ENCODE measurements at regions not wholly inside any gene's neighbourhood (a gene's known extent, or its start where the extent isn't known, plus 50 kb on each side); places are given as distances from the start of the nearest gene placed in this dataset.
A peak's percentile ranks its signal among the peaks of the same experiment; 100 is the strongest.
"Not testable (repeated sequence)": the region's sequence is repeated elsewhere in the genome, so short reads cannot be mapped to it uniquely, and the experiment has no call there.

DNA sequence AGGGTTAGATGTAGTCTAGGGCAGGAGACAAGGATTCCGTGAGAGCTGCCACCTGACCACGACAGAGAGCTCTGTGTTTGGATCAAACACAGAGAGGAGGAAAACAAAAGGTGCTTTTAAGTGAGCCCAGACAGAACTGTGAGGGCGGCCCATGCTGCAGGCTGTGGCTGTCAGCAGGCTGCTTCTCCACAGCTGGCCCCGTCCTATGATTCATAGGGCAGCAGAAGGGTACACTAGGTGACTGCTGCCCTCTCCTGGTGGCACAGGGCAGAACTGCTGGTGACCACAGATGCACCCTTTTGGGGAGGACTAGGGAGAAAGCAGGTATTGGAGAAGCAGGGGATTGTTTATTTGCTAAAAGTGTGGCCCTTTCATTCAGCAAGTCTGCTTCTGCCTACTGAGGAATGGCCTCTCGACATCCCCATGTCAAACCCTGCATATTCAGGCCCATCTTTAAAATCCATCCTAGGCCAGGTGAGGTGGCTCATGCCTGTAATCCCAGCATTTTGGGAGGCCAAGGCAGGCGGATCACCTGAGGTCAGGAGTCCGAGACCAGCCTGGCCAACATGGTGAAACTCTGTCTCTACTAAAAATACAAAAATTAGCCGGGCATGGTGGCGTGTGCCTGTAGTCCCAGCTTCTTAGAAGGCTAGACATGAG, 234.4 kb upstream of the FRG2C start:
- H3K27ac Mint-ChIP-seq; H3K27me3 Mint-ChIP-seq (ENCODE audit: low read depth in 3 of 3); H3K36me3 Mint-ChIP-seq; H3K4me3 Mint-ChIP-seq; H3K9me3 Mint-ChIP-seq: not testable (repeated sequence)
- DNase-seq, result peak; percentile 46 to 54 (median 47)
- peaks cover 12 to 18% of the 10 kb centered on the region in 2 donors for H3K4me1 Mint-ChIP-seq

DNA sequence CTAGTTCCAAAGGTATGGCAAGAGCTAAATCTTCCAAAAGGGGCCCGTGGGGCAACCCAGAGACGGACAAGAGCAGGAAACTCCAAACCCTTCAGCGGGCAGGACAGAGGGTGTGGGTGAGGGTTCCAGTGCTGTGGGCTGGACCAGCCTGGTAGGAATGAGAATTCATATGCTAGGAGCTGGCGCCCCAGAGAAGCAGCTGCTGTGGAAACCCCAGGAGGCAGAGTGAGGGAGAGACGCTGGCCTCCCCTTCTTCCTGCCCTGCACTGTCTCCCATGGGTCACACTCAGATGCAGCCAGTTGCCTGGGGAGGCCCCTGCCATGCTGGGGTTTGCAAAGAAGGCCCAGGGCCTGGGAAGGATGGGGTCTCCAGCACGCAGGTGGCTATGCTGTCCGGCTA, 233.7 kb upstream of the FRG2C start:
- H3K36me3 Mint-ChIP-seq; H3K27me3 Mint-ChIP-seq (ENCODE audit: low read depth in 3 of 3); DNase-seq; H3K9me3 Mint-ChIP-seq; H3K4me3 Mint-ChIP-seq: not testable (repeated sequence)
- peaks cover 12 to 20% of the 10 kb centered on the region in 2 donors for H3K4me1 Mint-ChIP-seq
- peak overlapping the region in 1 of 6 donors; percentile 24 for H3K27ac Mint-ChIP-seq

DNA sequence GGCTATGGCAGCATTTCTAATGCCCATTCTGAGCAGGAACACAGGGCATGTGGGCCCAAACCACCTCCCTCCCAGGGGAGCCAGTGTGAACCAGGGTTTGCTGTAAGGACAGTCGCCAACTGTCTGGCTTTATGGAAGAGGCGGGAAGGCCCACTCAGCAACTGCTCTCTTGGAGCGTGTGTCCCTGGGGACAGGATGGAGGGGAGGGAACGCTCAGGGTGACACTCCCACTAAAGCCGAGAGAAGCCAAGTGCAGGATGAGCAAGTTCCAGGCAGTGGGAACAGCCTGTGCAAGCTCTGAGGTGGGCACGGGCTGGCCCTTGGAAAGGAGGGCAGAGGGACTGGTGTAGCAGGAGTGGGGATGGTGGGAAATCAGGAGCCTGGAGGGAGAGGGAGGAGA, 233.0 kb upstream of the FRG2C start:
- not testable (repeated sequence) for H3K9me3 Mint-ChIP-seq; H3K27ac Mint-ChIP-seq; H3K4me3 Mint-ChIP-seq; H3K36me3 Mint-ChIP-seq; DNase-seq; H3K27me3 Mint-ChIP-seq (ENCODE audit: low read depth in 3 of 3)
- H3K4me1 Mint-ChIP-seq, result peaks cover 14 to 22% of the 10 kb centered on the region in 2 donors

DNA sequence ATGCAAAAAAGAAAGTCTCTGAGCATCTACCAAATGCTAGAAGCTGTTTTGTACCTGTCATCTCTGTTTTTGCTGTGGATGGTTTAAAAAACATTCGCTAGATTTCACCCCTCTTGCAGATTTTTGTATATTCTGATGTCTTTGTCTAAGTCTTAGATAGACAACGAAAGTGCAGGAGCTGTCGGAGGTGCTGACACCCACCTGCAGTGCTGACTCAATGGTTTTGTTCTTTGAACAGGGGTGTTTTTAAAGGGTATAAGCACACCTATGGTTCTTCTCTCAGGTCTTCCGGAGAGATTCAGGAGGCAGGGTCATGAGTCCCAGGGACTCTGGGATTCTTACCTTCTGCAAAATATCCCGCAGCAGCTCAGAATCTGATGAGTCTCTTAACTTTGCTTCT, 231.7 kb upstream of the FRG2C start:
- H3K36me3 Mint-ChIP-seq; H3K9me3 Mint-ChIP-seq; DNase-seq; H3K27me3 Mint-ChIP-seq (ENCODE audit: low read depth in 3 of 3); H3K4me3 Mint-ChIP-seq: not testable (repeated sequence)
- H3K27ac Mint-ChIP-seq, result peak overlapping the region in 2 of 6 donors; percentile 24 to 36
- H3K4me1 Mint-ChIP-seq, result peaks cover 18 to 24% of the 10 kb centered on the region in 2 donors

DNA sequence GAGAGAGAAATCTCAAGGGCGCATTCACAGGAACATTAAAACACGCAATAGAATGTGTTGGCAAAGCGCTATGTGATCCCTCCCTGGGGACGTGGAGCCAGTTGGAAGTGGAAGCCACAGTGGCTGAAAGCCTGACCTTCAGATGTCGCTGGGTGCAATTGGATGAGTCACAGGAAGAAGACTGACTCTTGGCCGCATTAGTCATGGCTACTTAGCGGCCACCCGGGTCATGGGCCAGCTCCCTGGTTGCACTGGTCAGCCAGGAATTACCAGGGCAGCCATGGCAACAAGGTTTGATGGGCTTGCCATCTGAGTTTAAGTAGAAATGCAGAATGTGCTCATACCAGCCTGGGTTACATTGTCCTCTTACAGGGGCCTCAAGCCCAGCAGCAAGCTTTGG, 231.2 kb upstream of the FRG2C start:
- not testable (repeated sequence) for DNase-seq; H3K36me3 Mint-ChIP-seq; H3K9me3 Mint-ChIP-seq; H3K27me3 Mint-ChIP-seq (ENCODE audit: low read depth in 3 of 3)
- Mint-ChIP-seq H3K4me1 (peaks cover 18 to 24% of the 10 kb centered on the region in 2 donors), H3K27ac (peak overlapping the region in 2 of 6 donors; percentile 24 to 38), H3K4me3 (peak overlapping the region in 1 of 5 donors; percentile 55)

DNA sequence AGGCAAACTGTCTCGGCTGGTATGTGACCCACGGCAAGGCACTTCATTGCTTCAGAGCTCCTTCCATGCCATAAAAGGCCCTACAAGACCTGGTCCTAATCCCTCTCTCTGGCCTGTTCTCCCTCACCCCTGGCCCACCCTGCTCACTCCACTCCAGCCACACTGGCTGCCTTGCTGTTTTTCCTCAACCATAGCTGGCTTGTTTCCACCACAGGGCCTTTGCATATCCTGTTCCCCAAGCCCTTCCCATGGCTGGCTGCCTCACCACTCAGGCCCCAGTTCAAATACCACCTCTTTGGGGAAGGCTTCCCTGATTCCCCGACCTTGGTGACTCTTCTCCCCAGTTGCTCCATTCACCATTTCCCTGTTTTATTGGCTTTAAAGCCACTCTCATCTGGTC, 230.8 kb upstream of the FRG2C start:
- peak overlapping the region in 1 of 5 donors; percentile 100 for H3K4me3 Mint-ChIP-seq
- DNase-seq; H3K9me3 Mint-ChIP-seq; H3K27me3 Mint-ChIP-seq (ENCODE audit: low read depth in 3 of 3); H3K36me3 Mint-ChIP-seq: not testable (repeated sequence)
- peak overlapping the region in 4 of 6 donors; percentile 37 to 99 (median 51) for H3K27ac Mint-ChIP-seq
- peaks cover 18 to 24% of the 10 kb centered on the region in 2 donors for H3K4me1 Mint-ChIP-seq

DNA sequence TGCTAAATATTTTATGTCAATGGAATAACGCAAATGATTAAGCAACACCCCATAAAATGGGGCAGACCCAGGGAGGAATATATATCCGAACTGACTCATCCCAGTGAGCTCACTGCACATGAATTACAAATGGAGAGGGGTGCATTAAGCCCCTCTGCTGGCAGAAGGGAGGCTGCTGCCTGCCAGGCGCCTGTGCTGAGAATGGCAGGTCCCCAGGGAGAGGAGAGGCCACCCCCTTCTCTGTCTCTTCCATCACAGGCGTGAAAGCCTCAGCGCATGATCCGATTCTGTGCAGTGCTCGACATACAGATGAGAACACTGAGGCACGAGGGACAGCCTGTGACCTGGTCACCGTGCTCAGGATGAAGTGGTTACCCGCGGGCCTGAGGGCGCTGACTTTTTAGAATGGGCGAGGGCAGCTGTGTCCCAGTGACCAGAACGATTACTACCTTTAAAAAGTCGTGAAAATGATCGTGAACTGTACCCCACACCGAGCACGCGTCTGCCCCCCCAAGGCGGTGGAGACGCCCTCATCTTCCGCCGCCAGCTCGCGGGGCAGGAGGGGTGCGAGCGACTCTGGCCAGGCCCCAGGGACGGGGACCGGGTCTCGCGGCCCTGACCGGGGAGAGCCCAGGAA, 229.7 kb upstream of the FRG2C start:
- not testable (repeated sequence) for H3K36me3 Mint-ChIP-seq; H3K9me3 Mint-ChIP-seq; H3K27me3 Mint-ChIP-seq (ENCODE audit: low read depth in 3 of 3); DNase-seq
- H3K4me3 Mint-ChIP-seq, result peak overlapping the region; percentile 82 to 100 (median 100)
- H3K4me1 Mint-ChIP-seq, result peaks cover 18 to 19% of the 10 kb centered on the region in 2 donors
- peak overlapping the region; percentile 54 to 99 (median 84) for H3K27ac Mint-ChIP-seq

DNA sequence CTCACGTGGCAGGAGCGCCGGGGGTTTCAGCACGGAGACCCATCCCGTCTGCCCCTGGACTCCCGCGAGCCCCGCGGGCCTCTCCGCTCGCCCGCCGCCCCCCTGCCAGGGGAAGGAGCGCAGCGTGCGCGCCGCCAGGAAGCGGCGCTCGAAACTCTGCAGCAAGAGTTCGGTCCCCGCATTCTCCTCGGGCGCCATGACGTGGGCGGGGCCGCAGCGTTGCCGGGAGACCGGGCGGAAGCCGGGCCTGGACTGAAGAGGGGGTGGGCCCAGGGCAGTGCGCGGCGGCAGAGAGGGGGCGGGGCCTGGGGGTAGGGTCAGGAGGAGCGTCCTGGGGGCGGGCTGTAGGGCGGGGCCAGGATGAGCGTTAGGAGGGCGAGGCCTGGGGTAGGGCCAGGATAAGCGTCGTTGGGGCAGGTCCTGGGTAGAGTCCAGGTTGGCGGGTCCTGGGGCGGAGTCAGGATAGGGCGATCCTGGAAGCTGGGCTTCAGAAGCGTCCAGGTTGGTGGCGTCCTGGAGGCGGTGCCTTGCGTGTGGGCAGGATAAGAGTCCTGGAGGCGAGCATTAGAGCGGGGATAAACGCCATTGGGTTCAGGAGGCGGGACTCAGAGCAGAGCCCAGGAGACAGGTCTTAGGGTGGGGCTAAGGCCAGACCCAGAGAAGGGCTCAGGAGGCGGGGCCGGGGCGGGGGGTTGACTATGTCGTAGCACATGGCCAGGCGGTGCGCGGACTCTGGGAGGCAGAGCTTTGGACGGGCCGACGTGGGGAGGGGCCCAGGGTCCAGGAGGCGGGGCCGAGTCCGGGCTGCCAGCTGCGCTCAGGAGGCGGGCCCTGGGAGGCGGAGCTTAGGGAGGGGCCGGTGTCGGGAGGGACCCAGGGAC, 229.0 kb upstream of the FRG2C start:
- H3K27me3 Mint-ChIP-seq (ENCODE audit: low read depth in 3 of 3), result not testable (repeated sequence)
- H3K4me3 Mint-ChIP-seq, result peak overlapping the region; percentile 99 to 100 (median 100)
- H3K27ac Mint-ChIP-seq, result peak overlapping the region; percentile 93 to 100 (median 99)

DNA sequence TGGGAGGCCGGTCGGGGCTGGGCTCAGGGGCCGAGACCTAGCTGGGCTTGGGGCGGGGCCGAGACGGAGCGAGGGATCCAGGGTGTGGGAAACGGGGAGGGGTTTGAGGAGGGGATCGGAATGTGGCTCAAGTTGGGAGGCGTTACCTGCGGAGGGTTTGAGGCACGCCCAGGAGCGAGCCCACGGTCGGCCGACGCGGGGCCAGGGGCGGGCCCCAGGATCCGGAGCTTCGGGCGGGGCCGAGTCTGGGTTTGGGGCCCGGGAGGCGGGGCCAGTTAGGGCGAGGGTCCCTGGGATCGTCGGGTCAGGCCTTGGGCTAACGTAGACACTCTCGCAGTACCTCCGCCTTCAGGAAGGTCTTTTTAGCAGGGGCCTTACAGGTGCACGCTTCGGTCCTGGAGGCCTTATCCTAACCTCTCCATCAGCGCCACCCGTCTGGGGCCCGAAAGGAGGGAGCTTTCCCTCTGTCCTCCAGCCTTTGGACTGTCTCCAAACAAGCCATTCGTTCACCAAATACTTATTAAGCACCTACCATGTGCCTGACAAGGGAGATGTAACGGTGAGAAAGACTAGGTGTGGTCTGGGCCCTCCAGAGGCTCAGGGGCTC, 228.2 kb upstream of the FRG2C start:
- not testable (repeated sequence) for H3K9me3 Mint-ChIP-seq; DNase-seq; H3K36me3 Mint-ChIP-seq; H3K27me3 Mint-ChIP-seq (ENCODE audit: low read depth in 3 of 3)
- H3K4me3 Mint-ChIP-seq, result peak overlapping the region; percentile 99 to 100 (median 100)
- peak overlapping the region; percentile 56 to 100 (median 96) for H3K27ac Mint-ChIP-seq
- H3K4me1 Mint-ChIP-seq, result peaks cover 18% of the 10 kb centered on the region in 2 donors

More for the DNA sequence above, 229.0 kb upstream of the FRG2C start:
- H3K9me3 Mint-ChIP-seq, H3K36me3 Mint-ChIP-seq: not testable (repeated sequence)
- peak; percentile 92 to 95 (median 94) for DNase-seq
- peaks cover 18% of the 10 kb centered on the region in 2 donors for H3K4me1 Mint-ChIP-seq

DNA sequence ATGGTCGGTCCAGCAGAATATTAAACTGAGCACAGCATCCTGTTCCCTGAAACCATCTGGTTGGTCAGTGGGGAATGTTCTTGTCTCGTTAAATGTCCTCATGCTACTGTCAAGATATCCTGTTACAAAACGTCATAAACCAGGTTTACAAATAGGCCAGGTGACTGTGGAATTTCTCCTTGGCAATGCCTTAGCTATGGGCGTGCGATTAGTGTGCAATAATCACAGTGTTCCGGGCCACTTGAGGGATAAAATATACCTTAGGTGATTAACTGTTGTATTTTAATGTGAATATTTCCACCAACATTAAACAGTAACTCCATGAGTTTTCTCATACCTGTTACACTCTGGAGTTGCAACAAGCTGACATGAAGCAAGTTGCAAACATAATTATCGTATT, 223.1 kb upstream of the FRG2C start:
- not testable (repeated sequence) for H3K27ac Mint-ChIP-seq; H3K4me3 Mint-ChIP-seq; DNase-seq; H3K36me3 Mint-ChIP-seq; H3K4me1 Mint-ChIP-seq; H3K9me3 Mint-ChIP-seq; H3K27me3 Mint-ChIP-seq (ENCODE audit: low read depth in 3 of 3)

DNA sequence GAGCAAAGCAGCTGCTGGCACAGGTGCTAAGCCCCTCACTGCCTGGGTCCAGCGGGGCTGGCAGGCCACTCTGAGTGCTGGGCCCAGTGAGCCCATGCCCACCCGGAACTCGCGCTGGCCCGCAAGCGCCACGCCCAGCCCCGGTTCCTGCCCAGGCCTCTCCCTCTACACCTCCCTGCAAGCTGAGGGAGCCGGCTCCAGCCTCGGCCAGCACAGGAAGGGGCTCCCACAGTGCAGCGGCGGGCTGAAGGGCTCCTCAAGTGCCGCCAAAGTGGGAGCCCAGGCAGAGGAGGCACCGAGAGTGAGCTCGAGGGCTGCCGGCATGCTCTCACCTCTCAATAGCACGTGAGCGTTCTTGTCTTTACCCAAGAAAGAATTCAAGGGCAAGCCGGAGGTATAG, 219.5 kb upstream of the FRG2C start:
- not testable (repeated sequence) for H3K27me3 Mint-ChIP-seq (ENCODE audit: low read depth in 3 of 3); DNase-seq; H3K4me1 Mint-ChIP-seq; H3K9me3 Mint-ChIP-seq; H3K36me3 Mint-ChIP-seq; H3K4me3 Mint-ChIP-seq; H3K27ac Mint-ChIP-seq

DNA sequence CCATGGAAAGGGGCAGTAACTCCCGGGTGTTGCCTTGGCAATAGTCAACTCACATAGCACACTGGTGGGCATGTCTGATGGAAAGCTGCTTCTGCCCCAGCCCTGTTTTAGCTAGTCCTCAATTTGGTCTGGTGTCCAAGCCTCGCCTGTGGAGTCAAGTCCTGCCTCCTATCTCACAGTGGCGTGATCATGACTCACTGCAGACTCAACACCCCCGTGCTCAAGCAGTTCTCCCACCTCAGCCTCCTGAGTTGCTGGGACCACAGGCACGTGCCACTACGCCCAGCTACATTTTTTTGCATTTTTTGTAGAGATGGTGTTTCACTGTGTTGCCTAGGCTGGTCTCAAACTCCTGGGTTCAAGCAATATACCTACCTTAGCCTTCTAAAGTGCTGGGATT, 218.9 kb upstream of the FRG2C start:
- H3K36me3 Mint-ChIP-seq; H3K4me3 Mint-ChIP-seq; H3K4me1 Mint-ChIP-seq; DNase-seq; H3K9me3 Mint-ChIP-seq; H3K27me3 Mint-ChIP-seq (ENCODE audit: low read depth in 3 of 3); H3K27ac Mint-ChIP-seq: not testable (repeated sequence)

DNA sequence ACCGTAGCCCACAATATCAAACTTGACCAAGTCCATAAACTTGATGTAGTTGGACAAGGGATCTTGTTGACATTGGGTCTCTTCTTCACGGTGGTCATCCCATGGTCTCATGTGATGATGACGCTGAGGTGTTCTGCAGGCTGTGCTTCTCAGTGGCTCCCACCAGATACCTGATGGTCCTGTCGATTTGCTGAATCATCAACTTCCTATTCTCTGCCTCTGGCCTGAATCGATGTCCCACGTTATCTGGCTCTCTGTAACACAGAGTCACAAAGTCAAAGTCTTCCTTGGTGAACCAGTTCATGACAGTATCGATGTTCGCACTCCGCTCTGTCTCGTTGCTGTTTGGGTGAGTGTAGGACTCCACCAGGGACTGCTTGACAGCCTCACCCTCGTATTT, 217.2 kb upstream of the FRG2C start:
- H3K4me1 Mint-ChIP-seq; H3K9me3 Mint-ChIP-seq; H3K4me3 Mint-ChIP-seq; H3K27ac Mint-ChIP-seq; DNase-seq; H3K36me3 Mint-ChIP-seq; H3K27me3 Mint-ChIP-seq (ENCODE audit: low read depth in 3 of 3): not testable (repeated sequence)

DNA sequence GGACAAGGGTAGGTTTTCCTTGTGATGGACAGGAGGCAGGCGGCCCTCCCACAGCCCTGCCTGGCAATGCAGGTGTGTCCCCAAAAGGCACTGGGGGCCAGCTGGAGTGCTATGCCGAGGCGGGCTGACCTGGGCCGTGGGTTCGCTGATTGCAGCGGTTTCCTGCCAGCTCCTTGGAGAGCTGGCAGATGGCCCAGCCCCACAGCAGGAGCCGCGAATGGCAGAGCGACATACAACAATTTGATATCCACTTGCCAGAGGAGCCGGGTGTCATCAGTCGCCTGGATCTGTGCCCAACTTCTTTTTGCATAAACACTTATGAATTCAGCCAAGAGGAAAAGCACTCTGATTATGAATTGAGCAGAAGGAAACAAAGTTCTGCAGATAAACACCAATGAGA, 210.8 kb upstream of the FRG2C start:
- not testable (repeated sequence) for H3K36me3 Mint-ChIP-seq; H3K4me1 Mint-ChIP-seq; DNase-seq; H3K27me3 Mint-ChIP-seq (ENCODE audit: low read depth in 3 of 3); H3K9me3 Mint-ChIP-seq; H3K27ac Mint-ChIP-seq; H3K4me3 Mint-ChIP-seq

Measured in immature natural killer cell (primary cell).